HepG2 (cell line): ENCODE measurements at regions not wholly inside any gene's neighbourhood (a gene's known extent, or its start where the extent isn't known, plus 50 kb on each side); places are given as distances from the start of the nearest gene placed in this dataset.

Source experiments
- KLF16 ChIP-seq, 2 experiments: sonication (generic) in 1 of 2; formaldehyde crosslinking in 1 of 2; IDR thresholded peaks; 2 replicates each; pipeline versions ENCODE4 v1.6.1 to v1.8.0; 2016 to 2023; ENCODE audit warnings: missing genetic modification reagents in 2 of 2, missing compliant biosample characterization in 1 of 2
- MIER3 ChIP-seq: IDR thresholded peaks from 2 replicates; pipeline ENCODE4 v1.6.1; 2016; ENCODE audit warnings: missing compliant biosample characterization, borderline replicate concordance
- MYNN ChIP-seq: sonication (generic); formaldehyde crosslinking; IDR thresholded peaks from 2 replicates; pipeline ENCODE4 v1.4.0; 2020; ENCODE audit warnings: mild to moderate bottlenecking, low read depth, missing genetic modification reagents
- NAIF1 ChIP-seq: sonication (generic); formaldehyde crosslinking; IDR thresholded peaks from 2 replicates; pipeline ENCODE4 v1.5.0; 2020; ENCODE audit warnings: mild to moderate bottlenecking, missing genetic modification reagents, borderline replicate concordance
- NFYC ChIP-seq: IDR thresholded peaks from 2 replicates; pipeline ENCODE4 v1.6.1; 2016; ENCODE audit warnings: missing genetic modification reagents, missing compliant biosample characterization
- THAP9 ChIP-seq: sonication (generic); formaldehyde crosslinking; IDR thresholded peaks from 2 replicates; pipeline ENCODE4; 2020; ENCODE audit warnings: missing genetic modification reagents, mild to moderate bottlenecking, borderline replicate concordance
- TSC22D2 ChIP-seq: sonication (generic); formaldehyde crosslinking; IDR thresholded peaks from 2 replicates; pipeline ENCODE4 v1.5.1; 2020; ENCODE audit warnings: missing genetic modification reagents, mild to moderate bottlenecking, borderline replicate concordance
- YEATS4 ChIP-seq: sonication (generic); formaldehyde crosslinking; IDR thresholded peaks from 2 replicates; pipeline ENCODE4 v1.4.0; 2020; ENCODE audit warnings: missing genetic modification reagents, borderline replicate concordance
- ZFP91 ChIP-seq: sonication (generic); formaldehyde crosslinking; IDR thresholded peaks from 2 replicates; pipeline ENCODE4 v1.9.0; 2022; ENCODE audit warnings: missing genetic modification reagents, mild to moderate bottlenecking, borderline replicate concordance
- ZNF10 ChIP-seq: sonication (generic); formaldehyde crosslinking; IDR thresholded peaks from 2 replicates; pipeline ENCODE4 v1.4.0; 2020; ENCODE audit warnings: mild to moderate bottlenecking, low read depth, missing genetic modification reagents, borderline replicate concordance
- ZSCAN22 ChIP-seq: sonication (generic); formaldehyde crosslinking; IDR thresholded peaks from 2 replicates; pipeline ENCODE4 v1.4.0; 2020; ENCODE audit warnings: mild to moderate bottlenecking, missing genetic modification reagents
- TF ChIP-seq, protein P1 (sequence below): sonication (generic); formaldehyde crosslinking; IDR thresholded peaks from 2 replicates; pipeline ENCODE4 v1.4.0; 2020; ENCODE audit warnings: missing genetic modification reagents
- TF ChIP-seq, protein P2 (sequence below), 2 experiments: sonication (generic) in 1 of 2; formaldehyde crosslinking in 1 of 2; IDR thresholded peaks; 2 replicates each; pipeline versions ENCODE4 v1.6.1 to v1.9.0; 2014 to 2022; ENCODE audit warnings: antibody characterized with exemption in 1 of 2, borderline replicate concordance in 1 of 2, inconsistent platforms in 1 of 2, low read depth in 1 of 2, missing genetic modification reagents in 1 of 2
- TF ChIP-seq, protein P3 (sequence below): sonication (generic); formaldehyde crosslinking; IDR thresholded peaks from 2 replicates; pipeline ENCODE4 v1.8.0; 2022; ENCODE audit warnings: mild to moderate bottlenecking, missing genetic modification reagents, borderline replicate concordance

DNA sequence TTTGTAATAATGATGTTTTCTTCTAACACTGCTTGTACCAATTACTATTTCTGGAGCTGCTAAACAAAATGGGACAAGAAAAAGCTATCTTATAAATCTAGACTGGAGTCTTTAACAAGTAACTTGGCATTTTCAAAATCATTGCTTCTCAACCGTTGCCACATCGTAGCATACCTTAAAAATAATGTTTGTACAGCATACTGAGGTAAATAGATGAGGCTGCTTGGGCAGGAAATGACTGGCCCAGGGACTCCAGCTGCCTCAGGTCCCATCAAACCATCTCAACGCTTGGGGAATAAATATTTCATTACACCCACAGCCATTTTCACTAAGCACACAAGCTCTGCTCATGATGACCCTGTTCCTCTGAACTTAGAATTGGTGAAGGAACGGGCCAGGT lies 115.1 kb downstream of the SPANXA1 start (continued):
- no peak for TF ChIP-seq ZSCAN22 (CRISPR knock-in tag)
- TF ChIP-seq, protein P1, sequence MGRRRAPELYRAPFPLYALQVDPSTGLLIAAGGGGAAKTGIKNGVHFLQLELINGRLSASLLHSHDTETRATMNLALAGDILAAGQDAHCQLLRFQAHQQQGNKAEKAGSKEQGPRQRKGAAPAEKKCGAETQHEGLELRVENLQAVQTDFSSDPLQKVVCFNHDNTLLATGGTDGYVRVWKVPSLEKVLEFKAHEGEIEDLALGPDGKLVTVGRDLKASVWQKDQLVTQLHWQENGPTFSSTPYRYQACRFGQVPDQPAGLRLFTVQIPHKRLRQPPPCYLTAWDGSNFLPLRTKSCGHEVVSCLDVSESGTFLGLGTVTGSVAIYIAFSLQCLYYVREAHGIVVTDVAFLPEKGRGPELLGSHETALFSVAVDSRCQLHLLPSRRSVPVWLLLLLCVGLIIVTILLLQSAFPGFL (CRISPR knock-in tag), result no peak
- TF ChIP-seq, protein P2, sequence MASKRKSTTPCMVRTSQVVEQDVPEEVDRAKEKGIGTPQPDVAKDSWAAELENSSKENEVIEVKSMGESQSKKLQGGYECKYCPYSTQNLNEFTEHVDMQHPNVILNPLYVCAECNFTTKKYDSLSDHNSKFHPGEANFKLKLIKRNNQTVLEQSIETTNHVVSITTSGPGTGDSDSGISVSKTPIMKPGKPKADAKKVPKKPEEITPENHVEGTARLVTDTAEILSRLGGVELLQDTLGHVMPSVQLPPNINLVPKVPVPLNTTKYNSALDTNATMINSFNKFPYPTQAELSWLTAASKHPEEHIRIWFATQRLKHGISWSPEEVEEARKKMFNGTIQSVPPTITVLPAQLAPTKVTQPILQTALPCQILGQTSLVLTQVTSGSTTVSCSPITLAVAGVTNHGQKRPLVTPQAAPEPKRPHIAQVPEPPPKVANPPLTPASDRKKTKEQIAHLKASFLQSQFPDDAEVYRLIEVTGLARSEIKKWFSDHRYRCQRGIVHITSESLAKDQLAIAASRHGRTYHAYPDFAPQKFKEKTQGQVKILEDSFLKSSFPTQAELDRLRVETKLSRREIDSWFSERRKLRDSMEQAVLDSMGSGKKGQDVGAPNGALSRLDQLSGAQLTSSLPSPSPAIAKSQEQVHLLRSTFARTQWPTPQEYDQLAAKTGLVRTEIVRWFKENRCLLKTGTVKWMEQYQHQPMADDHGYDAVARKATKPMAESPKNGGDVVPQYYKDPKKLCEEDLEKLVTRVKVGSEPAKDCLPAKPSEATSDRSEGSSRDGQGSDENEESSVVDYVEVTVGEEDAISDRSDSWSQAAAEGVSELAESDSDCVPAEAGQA (IDR thresholded peaks at IDR 0.05; ENCODE audit: low read depth), result no peak
- TF ChIP-seq, protein P2 (CRISPR knock-in tag; IDR thresholded peaks at IDR 0.05; ENCODE audit: borderline replicate concordance), result no peak
- no peak for TF ChIP-seq NAIF1 (CRISPR knock-in tag)
- no peak for TF ChIP-seq MYNN (CRISPR knock-in tag)
- no peak for TF ChIP-seq NFYC (CRISPR knock-in tag)
- TF ChIP-seq, protein P3, sequence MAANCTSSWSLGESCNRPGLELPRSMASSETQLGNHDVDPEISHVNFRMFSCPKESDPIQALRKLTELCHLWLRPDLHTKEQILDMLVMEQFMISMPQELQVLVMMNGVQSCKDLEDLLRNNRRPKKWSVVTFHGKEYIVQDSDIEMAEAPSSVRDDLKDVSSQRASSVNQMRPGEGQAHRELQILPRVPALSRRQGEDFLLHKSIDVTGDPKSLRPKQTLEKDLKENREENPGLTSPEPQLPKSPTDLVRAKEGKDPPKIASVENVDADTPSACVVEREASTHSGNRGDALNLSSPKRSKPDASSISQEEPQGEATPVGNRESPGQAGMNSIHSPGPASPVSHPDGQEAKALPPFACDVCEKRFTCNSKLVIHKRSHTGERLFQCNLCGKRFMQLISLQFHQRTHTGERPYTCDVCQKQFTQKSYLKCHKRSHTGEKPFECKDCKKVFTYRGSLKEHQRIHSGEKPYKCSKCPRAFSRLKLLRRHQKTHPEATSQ, result no peak
- no peak for TF ChIP-seq ZFP91 (CRISPR knock-in tag)
- TF ChIP-seq ZNF10, result no peak
- no peak for TF ChIP-seq YEATS4 (CRISPR knock-in tag)
- TF ChIP-seq TSC22D2, result no peak
- TF ChIP-seq THAP9 (CRISPR knock-in tag), result no peak
- no peak for TF ChIP-seq KLF16 (CRISPR knock-in tag; IDR thresholded peaks at IDR 0.05)
- no peak for TF ChIP-seq MIER3 (CRISPR knock-in tag)
- TF ChIP-seq, all 625 proteins: peak for 0
